CD4-positive, alpha-beta T cell treated with Interleukin-10 for 1 hour (primary cell): ENCODE measurements at regions not wholly inside any gene's neighbourhood (a gene's known extent, or its start where the extent isn't known, plus 50 kb on each side); places are given as distances from the start of the nearest gene placed in this dataset.

Experiments used
- DNase-seq: peaks from one replicate; pipeline ENCODE4 v3.0.0-alpha.2; 2020

DNA sequence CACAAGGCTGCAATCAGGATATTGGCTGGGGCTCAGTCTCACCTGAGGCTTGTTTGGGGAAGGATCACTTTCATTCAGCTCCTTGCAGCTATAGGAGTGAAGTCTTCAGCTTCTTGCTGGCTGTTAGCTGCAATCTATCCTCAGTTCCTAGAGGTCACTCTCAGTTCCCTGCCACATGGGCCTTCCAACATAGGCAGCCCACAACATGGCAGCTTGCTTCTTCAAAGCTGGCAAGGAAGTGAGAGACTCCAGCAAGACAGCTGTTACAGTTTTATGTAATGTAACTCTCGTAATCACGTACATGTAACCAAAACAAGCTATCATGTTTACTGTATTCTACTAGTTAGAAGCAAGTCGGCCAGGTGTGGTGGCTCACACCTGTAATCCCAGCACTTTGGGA, 226.9 kb downstream of the CDC5L start:
- no peak for DNase-seq

DNA sequence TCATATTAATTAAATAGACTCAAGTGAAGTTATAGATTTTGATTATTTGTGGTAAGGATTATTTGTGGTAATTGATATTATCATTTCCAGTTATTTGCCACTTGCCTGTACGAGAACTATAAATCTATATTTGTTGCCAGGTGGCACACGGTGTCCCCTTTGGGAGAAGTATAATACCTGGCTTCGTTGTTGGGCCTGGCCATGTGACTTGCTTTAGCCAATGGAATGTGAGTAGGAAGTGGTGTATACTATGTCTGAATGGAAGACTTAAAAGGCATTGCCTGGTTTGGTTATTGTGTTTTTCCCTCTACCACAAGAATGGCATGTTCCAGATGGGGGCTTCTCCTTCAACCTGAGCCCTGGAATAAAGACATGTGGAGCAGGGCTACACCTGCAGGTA, 228.1 kb downstream of the CDC5L start:
- no peak for DNase-seq

DNA sequence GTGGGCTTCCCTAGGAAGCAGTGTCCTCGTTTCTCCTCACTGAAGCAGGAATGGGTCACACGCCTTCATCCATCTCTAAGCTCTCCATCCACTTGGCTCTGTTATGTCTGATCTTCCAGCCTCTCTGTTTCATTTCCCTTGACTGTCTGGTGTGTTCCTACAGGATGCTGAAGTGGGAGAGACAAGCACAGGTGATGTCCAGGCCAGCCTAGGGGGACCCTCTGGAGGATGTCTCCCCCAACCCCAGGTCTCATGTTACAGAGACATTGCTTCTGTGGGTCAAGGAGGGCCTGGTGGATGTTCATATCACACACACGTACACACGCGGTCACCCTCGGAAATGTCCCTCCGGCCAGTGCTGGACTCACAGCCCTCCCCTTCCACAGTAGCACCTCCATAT, 229.9 kb downstream of the CDC5L start:
- no peak for DNase-seq

DNA sequence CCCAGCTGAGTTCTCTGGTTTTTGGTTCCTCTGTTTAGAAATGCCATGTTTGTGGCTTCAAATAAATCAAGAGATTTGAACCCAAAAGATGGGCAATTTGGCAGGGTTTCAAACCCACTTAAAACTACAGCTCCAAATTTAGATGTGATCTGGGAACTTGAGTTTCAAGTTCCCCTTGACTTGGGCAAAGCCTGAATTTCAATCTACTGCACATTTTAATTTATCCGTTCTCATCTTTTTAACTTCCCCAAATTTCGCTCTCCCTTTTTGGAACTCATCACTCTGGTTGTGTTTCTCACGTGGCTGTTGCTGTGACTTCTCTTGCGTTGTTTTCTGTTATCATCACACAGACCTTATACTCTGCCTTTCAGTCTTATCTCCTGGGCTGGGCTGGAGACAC, 230.9 kb downstream of the CDC5L start:
- DNase-seq, result no peak

DNA sequence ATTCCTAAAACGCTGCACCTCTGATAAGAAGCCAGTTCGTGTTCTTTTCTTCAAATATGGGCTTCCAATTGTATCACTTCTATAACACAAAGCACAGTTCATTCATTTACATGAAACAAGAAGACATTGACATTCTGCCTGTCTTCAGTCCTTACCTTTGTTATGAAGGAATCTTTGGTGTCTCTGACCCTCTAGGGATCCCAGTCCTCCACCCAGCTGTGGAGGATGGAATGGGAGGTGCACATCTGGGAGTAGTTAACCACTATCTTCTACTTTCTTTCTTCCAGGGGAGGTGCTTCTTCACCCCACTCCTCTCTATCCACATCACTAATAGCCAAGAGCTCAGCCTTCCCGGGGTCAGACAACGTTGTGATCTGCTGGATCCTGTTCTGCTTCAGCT, 233.4 kb downstream of the CDC5L start:
- no peak for DNase-seq

DNA sequence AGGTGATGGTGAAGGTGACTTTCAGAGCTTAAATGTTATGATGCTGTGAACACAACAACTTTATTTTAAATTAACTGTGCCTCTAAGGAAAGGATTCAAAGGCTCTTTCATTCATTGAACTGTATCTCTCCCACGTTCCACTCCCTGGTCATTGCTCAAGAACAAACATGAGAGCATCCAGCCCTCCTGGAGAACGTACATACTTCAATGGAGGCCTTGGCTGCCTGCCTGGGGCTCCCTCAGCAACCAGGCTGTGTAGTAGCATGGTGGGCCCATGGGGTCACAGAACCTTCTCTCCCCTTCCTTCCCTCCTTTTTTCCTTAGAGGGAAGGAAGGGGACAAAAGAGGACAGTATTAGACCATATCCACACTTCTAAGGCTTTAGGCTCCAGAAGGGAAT, 234.3 kb downstream of the CDC5L start:
- DNase-seq, result no peak

DNA sequence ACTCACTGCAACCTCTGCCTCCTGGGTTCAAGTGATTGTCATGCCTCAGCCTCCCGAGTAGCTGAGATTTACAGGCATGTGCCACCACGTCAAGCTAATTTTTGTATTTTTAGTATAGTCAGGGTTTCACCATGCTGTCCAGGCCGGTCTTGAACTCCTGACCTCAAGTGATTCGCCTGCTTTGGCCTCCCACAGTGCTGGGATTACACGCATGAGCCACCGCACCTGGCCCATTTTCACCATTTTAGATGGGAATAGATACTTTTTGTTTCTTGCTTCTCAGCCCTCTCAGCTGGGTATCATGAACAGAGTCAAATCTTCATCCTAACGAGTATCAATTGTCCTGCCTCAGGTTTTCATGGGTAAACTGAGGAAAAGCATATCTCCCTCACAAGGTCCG, 235.0 kb downstream of the CDC5L start:
- DNase-seq, result no peak

DNA sequence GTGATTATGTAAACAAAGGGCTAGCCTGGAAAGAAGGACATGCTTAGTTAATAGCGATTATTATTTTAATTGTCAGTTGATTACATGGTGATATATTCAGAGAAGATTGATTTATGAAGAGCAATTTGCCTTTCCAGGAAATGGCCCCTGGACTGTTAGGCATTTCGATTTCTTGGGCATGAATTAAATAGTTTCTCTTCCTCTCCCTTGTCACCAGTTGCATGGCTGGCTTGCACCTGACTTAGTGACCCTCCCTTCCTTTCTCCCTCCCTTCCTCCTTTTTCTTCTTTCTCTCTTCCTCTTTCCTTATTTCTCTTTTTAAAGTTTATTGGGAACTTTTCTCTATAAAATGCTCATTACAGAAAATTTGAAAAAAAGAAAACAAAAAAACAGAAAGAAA, 235.4 kb downstream of the CDC5L start:
- no peak for DNase-seq

DNA sequence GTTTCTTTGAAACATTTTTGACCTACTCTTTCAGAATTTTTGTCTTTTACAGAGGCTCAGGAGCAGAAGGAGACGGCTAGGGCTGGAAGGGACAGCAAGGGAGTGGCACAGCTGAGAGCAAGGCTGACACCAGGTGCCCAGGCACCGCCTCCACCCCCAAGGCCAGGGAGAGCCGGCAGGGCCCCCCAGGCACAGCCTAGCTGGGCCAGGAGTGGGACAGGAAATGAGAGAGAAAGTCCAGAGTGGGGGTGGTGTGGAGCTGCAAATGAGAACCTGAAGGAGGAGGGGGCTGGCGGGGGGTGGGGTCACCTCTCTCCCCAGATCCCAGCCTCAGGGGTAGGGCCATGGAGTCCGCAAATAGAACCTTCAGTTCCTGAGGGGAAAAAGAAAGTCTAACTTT, 236.7 kb downstream of the CDC5L start:
- no peak for DNase-seq

DNA sequence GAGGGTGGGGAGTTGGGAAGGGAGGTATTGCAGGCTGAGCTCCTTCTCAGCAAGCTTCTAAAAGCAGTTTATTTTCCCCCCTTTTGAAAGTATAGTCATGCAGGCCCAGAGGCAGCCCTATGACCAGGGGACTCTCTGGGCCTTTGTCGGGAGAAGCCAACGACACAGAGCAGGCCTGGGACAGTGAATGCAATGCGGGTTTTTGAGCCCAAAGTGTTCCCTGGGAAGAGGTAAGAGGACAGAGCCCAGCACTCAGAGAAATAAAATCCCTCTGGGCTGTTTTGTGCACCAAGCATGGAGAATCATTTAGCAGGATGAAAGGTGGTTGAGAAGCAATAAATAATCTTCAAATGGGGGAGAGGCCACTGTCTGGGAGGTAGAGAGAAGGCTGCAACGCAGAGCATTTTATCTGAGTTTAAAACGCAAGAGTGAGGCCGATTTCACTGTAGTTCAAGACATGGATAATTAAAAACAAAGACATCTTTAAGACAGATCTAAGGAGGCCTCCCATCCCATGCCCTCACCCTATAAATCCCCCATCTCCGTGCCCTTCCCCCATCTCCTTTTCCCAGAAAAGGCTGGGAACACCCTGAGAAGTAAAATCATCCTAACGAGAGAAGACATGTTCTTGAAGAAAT, 237.5 kb downstream of the CDC5L start:
- DNase-seq, result no peak

DNA sequence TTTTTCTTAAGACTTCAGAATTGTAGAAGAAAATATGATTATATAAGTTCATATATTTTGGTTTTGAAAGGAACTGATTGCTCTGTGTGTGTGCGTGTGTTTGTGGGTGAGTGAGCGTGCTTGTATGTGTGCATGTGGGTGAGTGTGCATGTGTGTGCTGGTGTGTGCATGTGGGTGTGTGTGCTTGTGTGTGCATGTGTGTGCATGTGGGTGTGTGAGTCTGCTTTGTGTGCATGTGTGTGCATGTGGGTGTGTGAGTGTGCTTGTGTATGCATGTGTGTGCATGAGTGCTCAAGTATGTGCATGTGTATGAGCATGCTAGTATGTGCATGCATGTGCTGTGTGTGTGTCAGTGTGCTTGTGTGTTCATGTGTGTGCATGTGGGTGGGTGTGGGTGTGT, 238.5 kb downstream of the CDC5L start:
- no peak for DNase-seq

DNA sequence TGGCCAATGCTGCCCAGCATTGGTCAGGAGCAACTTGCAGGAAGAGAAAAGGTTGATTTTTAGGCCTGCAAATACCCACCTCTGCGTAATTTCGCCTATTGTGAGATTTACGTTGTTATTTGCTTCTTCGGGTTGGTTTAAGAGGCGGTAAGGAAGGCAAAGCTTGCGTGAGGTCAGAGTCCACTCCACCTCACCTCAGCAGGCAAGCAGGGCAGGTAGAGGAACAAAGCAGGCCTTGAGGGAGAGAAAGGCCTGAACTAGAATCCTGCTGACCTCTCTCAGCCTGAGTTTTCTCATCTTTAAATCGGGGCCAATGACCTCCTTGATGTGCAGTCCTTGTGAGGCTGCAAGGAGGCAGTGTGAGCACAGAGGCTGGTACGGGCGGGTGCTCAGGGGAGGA, 239.1 kb downstream of the CDC5L start:
- DNase-seq, result no peak

DNA sequence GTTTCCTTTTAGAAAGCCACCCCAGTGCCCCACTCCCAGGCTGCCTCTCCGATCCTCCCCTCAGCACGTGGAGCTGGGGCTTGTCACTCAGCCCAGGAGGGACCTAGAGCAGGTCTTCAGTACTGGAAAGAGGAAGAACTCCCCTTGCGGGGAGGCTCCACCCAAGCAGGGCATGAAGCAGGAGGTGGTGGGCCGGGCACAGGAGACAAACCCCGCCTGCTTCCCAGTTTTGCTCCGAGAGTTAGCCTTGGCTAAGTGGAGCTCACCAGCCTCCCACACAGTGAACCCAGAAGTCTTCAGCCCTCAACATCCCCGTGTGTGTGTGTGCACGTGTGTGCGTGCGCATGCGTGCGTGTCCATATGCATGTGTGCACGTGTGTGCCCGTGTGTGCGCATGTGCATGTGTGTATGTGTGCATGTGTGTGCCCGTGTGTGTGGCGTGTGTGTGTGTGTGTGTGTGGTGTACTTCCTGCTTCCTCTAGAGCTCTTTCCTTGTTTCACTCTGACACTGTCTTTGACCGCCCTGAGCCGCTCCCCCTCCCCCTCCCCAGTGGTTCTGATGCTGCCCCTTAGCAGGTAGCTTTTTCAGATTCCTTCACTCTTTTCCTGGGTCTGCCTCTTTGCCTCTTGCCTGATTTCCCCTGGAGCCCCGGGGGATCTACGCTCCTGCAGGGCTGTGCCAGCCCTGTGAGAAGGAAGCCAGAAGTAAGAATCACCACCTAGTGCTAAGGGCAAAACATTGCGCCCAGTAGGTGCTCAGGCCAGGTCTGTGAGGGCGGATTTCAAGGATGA, 239.8 kb downstream of the CDC5L start:
- DNase-seq, result no peak

DNA sequence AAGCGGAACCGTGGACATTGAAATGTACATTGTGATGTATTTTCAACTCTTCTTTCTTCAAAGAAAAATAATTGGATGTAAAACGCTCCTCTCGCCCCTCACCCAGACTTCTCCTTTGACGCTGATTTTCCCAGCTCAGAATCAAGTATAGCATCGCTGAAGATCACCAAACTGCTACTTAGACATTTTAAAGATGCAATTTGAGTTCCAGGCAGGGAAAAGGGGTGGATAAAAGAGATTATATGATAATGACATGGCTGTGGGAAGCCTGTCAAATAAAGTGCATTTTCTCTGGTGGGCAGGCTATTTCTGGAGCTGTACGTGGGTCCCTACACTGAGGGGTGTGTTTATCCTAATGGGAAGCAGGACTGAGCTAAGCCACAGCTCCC, 240.4 kb downstream of the CDC5L start:
- no peak for DNase-seq

DNA sequence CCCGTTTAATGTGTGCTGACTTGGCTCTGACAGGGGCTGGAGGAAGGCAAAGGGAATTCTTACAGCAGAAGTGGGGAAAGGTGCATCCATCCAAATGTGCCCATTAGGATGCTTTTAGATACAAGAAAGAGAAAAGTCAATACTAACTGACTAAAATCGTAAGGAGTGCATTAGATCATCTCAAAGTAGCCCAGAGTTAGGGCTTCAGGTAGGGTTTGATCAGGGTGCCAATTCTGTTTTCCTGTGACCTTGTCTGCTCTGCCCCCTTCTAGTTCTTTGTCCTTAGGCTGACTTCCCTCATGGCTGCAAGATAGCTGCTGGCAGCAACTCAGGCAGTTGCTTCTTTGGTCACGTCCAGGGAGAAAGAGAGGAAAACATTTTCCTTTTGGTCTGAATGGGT, 240.8 kb downstream of the CDC5L start:
- no peak for DNase-seq

DNA sequence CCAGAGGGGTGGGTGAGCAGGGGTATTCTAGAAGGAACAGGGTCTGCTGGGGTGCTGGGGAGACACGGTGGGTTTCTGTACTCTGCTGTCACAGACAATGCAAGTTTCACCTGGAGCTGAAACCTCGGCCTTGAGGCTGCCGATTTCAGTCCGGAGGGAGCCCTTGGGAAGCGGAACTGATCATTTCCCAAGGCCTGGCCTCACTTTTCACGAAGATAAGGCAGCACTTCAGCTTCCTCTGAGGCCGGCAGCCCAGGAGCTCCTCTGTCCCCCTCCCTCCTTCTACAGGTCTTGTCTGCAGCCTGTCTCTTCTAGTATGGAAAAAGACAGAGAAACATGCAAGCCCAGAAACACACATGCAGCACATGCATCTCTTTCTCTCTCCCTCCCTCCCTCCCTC, 242.1 kb downstream of the CDC5L start:
- no peak for DNase-seq

DNA sequence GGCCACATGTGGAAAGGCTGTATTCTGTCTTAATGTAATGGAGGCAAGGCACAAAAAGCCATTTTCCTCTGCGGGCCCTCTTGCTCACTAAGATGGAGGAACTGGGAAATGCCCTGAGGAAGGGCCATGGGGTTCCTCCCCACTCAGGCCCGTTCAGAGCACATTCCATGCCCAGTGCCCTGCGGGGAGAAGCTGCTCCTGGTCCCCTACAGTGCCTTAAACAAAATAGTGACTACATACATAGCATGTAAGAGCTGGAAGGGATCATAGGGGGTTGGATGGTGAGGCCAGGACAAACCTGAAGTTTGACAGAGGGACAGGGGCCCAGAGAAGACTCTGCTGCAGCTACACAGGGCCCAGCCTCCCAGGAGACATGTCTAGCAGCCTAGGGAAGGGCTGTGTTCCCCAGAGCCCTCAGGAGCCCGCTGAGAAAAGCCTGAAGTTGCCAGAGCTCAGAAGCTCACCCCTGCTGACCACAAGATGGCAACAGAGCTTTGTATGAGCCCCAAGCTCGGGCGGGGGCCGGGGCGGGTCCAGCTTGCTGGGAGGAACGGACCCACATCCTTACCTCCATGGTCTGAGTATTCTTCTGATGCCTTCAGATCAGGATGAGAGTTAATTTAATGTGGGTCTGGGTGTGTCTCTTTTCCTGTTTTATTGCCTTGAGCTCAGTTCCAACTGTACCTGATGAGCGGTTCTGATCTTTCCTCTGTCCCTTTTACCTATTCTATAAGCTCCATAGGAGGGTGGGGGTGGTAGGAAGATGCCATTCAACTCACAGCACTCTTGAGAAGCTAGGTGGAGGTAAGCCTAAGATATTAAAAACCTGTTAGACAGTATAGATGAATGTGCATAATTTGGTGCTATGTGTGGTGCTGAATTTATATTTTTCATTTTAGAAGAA, 242.9 kb downstream of the CDC5L start:
- DNase-seq, result peak; percentile 25

DNA sequence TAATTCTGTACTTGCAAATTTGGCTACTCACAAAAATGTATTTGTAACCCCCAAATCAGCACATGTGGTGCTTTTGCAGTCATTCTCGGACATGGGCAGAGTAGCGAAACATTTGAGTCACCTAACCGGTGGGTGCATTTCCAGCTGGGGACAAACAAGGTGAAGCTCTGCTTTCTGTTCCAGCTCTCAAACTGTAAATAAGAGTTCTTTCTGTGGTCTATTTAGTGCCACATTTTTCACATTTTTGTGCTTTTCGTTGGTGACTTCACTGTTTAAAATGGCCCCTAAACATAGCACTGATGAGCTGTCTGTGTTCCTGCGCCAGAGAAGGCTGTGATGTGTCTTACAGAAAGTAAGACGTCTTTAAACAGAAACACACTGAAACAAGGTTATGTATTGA, 244.5 kb downstream of the CDC5L start:
- no peak for DNase-seq

DNA sequence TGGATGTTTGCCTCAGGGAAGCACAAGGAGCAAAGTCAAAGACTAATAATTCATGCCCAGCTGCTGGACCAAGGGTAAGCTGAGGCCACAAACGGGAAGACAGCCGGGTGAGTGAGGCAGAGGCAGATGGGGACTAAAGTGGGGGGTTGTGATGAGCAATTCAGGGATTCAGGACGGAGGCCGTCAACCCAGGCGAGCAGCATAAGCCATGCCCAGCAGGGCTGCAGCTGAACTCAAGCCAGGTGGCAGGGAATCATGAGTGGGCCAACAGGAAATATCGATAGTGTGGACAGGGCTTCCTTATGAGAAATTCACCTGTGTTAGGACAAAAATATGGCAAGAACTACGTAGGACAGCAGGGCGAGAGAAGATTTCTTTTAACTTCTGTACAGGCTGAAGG, 246.8 kb downstream of the CDC5L start:
- DNase-seq, result no peak

DNA sequence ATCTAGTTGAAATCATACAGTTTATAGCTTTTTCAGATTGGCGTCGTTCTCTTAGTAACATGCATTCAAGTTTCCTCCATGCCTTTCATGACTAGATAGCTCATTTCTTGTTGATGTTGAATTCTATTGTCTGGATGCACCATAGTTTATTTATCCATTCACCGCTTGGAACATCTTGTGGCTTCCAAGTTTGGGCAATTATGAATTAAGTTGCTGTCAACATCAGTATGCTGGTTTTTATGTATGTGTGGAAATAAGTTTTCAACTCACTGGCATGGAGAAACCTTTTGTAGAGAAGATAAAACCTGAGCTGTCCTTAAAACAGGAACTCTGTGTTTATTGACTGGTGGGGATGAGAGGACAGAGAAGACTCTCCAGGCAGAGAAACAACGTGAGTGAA, 248.0 kb downstream of the CDC5L start:
- DNase-seq, result no peak

DNA sequence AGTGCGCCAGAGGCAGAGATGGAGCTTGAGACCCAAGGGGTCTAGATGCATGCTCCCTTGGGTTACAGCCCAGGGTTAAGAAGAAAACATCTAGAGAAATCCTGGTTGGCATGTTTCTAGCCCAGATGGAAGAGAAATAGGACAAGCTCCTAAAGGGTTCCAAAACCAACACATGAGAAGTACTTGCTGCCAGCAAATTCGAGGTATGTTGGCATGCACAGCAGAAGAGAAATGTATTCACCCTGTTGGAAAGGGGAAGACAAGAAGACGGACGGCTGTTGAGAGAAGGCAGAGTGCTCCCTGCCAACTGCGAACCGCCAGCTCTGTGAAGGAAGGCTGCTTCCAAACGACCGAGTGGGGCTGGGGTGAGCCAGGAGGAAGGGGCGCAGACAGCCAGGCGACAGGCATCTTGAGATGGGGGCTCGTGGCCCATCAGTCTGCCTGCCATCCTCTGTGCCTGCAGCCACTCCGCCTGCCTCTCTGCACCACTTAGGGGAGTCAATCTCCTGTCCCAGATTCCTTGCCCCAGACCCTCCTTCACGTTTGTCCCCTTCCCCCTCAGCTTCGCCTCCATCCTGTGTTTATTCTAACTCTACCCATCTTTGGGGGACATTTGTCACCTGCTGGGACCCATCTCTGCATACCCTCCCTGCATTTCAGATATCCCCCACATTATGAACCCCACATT, 249.2 kb downstream of the CDC5L start:
- no peak for DNase-seq

DNA sequence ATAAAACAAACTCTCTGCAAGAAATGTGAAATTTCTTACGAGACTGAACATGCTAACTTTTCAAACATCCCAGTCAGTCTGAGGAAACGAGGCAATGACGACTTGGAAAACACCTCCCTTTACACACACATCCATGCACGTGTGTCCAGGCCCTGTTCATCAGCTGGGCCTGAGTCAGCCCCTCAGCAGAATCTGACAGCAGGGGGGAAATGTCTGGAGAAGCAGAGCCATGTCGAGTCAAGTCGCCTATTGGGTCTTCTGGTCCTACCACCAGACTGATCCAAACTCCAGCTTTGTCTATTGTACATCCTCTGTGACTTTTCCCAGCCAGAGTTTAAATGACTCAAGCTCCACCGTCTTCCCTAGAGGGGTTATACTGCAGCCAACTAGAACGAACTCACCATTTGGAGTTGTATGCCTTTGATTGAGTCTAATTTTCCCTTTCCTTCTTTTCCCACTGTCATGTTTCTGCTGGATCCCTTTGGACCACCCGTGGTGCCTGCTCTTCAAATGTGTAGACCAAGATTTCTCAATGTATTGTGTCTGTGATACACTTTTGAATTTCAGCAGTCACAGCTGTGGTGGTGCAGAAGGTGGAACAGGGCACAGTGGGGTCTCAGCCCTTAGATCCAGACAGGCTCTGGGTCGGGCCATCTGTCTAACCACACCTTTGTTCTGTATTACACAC, 254.0 kb downstream of the CDC5L start:
- DNase-seq, result no peak

DNA sequence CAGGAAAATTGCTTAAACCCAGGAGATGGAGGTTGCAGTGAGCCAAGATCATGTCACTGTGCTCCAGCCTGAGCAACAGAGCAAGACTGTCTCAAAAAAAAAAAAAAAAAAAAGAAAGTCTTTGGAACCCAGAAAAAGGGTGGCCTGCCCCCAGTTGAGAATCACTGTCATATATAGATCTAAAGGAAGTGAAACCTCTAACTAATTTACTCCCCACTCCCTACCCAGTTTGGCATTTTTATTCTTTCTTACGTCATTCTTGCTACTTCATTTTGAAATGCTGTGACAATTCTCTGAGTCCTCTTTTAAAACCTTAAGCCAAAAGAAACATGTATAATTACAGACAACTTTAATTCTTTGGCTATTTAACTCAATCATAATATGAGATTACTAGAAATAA, 254.8 kb downstream of the CDC5L start:
- no peak for DNase-seq
